IPS DF 6.9 (cell line): ENCODE measurements at regions not wholly inside any gene's neighbourhood (a gene's known extent, or its start where the extent isn't known, plus 50 kb on each side); places are given as distances from the start of the nearest gene placed in this dataset.
"Not testable (repeated sequence)": the region's sequence is repeated elsewhere in the genome, so short reads cannot be mapped to it uniquely, and the experiment has no call there.

Source experiments
- DNase-seq: peaks from one replicate; pipeline ENCODE4 v3.0.0-alpha.2; 2013; ENCODE audit warnings: low read depth, low spot score
- H3K27ac ChIP-seq: one replicate; pipeline ENCODE4 v1.5.1; 2013; ENCODE audit warnings: low read length, control low read depth
- H3K27me3 ChIP-seq: 2 replicates; pipeline ENCODE4 v1.6.1; 2013; ENCODE audit warnings: mild to moderate bottlenecking, low read length; ENCODE audit not compliant: control insufficient read depth, insufficient read depth
- H3K36me3 ChIP-seq: 2 replicates; pipeline ENCODE4 v1.6.1; 2013; ENCODE audit warnings: low read length; ENCODE audit not compliant: control insufficient read depth, insufficient read depth
- H3K4me1 ChIP-seq: 2 replicates; pipeline ENCODE4 v1.6.1; 2013; ENCODE audit warnings: low read length; ENCODE audit not compliant: control insufficient read depth, insufficient read depth
- H3K4me3 ChIP-seq: 2 replicates; pipeline ENCODE4 v1.5.1; 2013; ENCODE audit warnings: mild to moderate bottlenecking, low read length
- H3K9me3 ChIP-seq: 2 replicates; pipeline ENCODE4 v1.6.1; 2013; ENCODE audit warnings: low read length, inconsistent platforms; ENCODE audit not compliant: control insufficient read depth, insufficient read depth
- WGBS: extraction: QIAGEN DNeasy Blood & Tissue Kit; methylation state at CpG from one replicate; pipeline ENCODE4 v1.1.7; 2013; ENCODE audit warnings: mixed read lengths, missing lambda C conversion rate; ENCODE audit not compliant: insufficient read length, insufficient coverage; 5-methylcytosine and 5-hydroxymethylcytosine counted together

DNA sequence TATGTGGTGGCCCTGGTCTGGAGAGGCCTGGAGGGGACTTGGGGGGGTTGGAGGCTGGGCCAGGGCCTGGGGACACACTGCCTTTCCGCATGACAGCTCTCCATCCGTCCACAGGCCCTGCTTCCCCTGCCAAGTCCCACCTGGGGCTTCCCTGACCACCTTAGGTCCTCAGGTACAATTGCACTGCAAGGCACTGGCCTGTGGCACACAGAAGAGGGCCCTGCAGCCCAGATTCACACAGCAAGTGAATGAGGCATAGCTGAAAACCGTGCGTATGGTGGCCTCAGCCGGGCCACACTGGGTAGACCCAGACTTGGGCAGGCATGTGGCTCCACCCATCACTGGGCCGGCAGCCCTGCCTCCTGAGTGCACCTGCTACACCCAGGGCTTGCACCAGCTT, 114.2 kb downstream of the TNFRSF13B start:
- no CpG with 5 or more reads among the region's 6 CpGs for WGBS
- H3K4me1 ChIP-seq, H3K9me3 ChIP-seq, H3K36me3 ChIP-seq, DNase-seq, H3K27ac ChIP-seq, H3K4me3 ChIP-seq, H3K27me3 ChIP-seq: not testable (repeated sequence)

DNA sequence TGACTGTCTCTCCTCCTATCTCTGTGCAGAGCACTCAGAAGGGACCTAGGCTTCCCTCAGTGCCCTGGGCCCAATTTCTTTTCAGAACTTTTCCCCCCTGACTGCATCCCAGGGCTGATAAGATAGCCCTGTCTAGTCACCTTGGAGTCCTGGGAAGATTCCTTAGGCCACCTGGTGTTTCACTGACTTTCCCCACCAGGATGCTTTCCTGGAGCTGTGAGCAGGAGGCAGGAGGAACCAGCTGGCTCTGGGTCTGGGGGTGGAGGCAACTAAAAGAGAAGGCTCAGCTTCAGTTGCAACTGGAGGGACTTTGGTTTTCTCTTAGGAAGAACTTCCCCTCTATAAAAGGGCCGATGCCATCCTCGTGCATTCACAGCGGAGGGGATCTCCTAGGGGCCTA, 115.1 kb downstream of the TNFRSF13B start:
- not testable (repeated sequence) for H3K27ac ChIP-seq, H3K4me3 ChIP-seq, H3K9me3 ChIP-seq, DNase-seq, H3K4me1 ChIP-seq, H3K36me3 ChIP-seq, H3K27me3 ChIP-seq
- no CpG with 5 or more reads among the region's 3 CpGs for WGBS

DNA sequence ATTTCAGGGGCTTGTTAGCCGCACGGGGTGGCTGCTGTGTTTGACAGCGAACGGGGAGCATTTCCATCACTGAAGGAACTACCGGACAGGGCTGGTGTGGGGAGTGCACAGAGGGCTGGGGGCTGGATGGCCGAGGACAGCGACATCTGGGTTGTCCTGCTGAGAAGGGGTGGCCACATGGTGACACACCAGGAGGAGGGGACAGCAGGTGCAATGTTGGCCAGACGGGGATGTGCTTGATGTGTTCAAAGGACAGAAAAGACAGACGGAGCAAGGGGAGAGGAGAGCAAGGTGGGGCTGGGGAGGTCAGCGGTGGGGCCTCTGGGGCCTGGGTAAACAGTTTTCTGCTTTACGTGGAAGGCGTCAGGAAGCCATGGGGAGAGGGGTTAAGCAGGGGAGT, 115.7 kb downstream of the TNFRSF13B start:
- not testable (repeated sequence) for H3K4me3 ChIP-seq, H3K9me3 ChIP-seq, H3K4me1 ChIP-seq, DNase-seq, H3K27ac ChIP-seq, H3K27me3 ChIP-seq, H3K36me3 ChIP-seq
- WGBS, result no CpG with 5 or more reads among the region's 12 CpGs

DNA sequence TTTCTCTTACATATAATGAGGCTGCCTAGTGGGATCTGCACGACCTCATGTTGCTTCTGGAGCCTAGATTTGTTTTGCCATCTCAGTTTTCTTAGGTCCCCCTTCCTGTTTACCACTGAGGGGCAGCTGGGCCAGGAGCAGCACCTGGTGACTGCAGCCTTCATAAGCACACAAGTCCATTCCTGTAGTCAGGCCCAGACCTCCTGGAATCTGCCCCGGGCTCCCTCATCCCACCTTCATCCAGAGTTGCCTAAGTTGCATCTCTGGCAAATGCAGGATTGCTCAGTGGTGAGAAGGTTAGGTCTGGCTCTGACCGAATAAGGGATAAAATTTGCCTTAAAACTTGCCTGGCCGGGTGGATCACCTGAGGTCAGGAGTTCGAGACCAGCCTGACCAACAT, 117.3 kb downstream of the TNFRSF13B start:
- no CpG with 5 or more reads among the region's 5 CpGs for WGBS
- not testable (repeated sequence) for H3K9me3 ChIP-seq, H3K27ac ChIP-seq, H3K4me1 ChIP-seq, H3K27me3 ChIP-seq, H3K4me3 ChIP-seq, H3K36me3 ChIP-seq, DNase-seq

DNA sequence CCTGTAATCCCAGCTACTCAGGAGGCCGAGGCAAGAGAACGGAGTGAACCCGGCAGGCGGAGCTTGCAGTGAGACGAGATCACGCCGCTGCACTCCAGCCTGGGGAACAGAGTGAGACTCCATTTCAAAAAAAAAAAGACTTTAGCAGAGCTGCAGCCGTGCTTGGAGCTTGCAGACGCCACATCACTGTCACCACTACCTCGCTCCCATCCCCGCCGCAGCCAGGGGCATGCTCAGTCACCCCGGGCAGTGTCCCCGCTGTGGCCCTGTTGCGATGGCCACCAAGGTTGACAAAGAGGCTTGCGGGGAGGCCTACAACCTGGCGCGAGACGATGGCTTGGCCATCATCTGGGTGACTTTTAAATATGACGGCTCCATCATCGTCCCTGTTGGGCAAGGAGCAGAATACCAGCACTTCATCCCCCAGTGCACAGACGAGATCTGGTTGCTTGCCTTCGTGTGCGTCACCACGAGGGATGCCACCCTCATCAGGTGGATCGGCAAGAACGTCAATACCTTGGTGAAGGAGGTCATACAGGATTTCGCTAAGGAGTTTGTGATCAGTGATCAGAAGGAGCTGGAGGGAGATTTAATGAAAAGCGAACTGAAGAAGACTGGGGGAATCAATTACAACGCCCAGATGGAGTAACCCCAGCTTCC, 118.1 kb downstream of the TNFRSF13B start:
- no peak overlapping the region for H3K27ac ChIP-seq
- H3K9me3 ChIP-seq, result no peaks in the 10 kb centered on the region
- H3K27me3 ChIP-seq, result no peaks in the 10 kb centered on the region
- no peaks in the 10 kb centered on the region for H3K4me1 ChIP-seq
- no CpG with 5 or more reads among the region's 30 CpGs for WGBS
- no peak for DNase-seq
- no peaks in the 10 kb centered on the region for H3K36me3 ChIP-seq
- no peak overlapping the region for H3K4me3 ChIP-seq

DNA sequence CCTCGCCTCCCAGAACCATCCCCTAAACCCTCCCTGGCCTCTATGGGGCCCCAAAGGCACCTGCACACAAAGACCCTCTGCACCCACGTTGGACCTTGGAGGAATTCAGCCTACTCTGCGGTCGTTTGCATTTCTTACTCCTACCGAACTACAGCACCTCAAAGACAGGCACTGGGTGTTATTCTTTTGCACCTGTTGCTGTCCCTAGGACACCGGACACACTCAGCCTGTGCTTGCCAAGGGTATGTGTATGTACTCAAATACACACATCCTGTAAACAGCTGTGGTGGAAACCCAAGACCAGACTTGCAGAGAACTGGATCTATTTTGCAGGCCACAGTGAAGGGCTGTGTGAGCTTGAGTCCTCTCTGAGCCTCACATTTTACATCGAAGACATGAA, 122.1 kb downstream of the TNFRSF13B start:
- not testable (repeated sequence) for H3K36me3 ChIP-seq, H3K27me3 ChIP-seq
- no CpG with 5 or more reads among the region's 7 CpGs for WGBS

DNA sequence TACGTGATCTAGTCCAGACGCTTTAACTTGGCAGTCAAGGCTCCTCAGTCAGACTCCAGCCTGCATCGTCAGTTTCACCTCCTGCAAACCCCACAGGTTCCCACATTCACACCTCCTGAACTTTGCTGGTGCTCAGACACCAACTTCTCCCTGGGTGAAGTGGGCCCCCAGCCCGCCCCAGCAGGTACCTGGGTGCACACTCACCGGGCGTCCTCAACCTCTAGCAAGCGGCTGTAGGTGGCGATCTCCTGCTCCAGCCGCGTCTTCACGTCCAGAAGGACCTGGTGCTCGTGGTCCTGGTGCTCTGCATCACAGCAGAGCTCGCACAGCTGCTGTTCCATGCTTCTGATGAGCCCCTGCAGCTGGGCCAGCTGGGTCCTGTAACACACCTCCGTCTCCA, 122.9 kb downstream of the TNFRSF13B start:
- no CpG with 5 or more reads among the region's 14 CpGs for WGBS
- H3K9me3 ChIP-seq, H3K27ac ChIP-seq, DNase-seq, H3K36me3 ChIP-seq, H3K4me1 ChIP-seq, H3K27me3 ChIP-seq, H3K4me3 ChIP-seq: not testable (repeated sequence)

More for the DNA sequence above, 122.1 kb downstream of the TNFRSF13B start:
- not testable (repeated sequence) for H3K27ac ChIP-seq, H3K9me3 ChIP-seq, H3K4me3 ChIP-seq, H3K4me1 ChIP-seq, DNase-seq

DNA sequence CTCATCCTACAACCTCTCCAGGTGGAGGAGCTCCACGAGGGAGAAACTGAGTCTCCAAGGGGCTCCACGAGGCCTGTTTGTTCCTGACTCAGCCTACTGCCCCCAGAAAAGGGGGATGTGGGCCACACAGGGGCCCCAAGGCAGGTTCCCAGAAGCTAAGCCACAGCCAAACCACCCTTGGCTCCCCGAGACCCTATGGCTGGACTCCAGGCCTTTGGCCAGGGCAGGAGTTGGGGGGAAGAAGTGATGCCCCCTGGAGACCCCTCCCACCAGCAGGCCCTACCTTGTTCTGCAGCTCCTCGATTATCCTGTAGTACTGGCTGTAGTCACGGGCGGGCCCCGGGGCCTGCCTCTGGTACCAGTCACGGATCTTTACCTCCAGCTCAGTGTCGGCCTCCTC, 126.8 kb downstream of the TNFRSF13B start:
- H3K4me1 ChIP-seq, H3K27ac ChIP-seq, H3K36me3 ChIP-seq, H3K9me3 ChIP-seq, DNase-seq, H3K4me3 ChIP-seq, H3K27me3 ChIP-seq: not testable (repeated sequence)
- no CpG with 5 or more reads among the region's 9 CpGs for whole genome bisulfite sequencing

DNA sequence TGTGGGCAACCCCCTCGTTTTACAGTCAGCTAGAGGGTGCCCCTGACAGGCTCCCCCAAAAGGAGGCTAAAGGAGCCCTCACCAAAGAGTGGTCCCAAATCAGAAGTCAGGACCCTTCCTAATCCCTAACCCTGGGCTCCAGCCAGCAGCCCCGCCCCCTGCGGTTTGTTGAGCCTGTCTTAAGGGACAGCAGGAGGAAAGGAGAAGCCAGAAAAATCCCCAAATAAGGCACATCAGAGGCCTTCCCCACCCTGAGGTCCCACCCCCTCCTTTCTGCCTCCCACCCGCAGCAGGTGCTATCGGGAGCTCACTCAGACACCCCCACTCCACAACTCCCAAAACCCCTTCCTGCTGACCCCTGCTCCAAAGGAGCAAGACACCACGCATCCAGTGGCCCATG, 127.2 kb downstream of the TNFRSF13B start:
- not testable (repeated sequence) for H3K4me3 ChIP-seq, H3K27me3 ChIP-seq, H3K36me3 ChIP-seq, H3K27ac ChIP-seq, DNase-seq, H3K9me3 ChIP-seq, H3K4me1 ChIP-seq
- WGBS, result no CpG with 5 or more reads among the region's 6 CpGs

DNA sequence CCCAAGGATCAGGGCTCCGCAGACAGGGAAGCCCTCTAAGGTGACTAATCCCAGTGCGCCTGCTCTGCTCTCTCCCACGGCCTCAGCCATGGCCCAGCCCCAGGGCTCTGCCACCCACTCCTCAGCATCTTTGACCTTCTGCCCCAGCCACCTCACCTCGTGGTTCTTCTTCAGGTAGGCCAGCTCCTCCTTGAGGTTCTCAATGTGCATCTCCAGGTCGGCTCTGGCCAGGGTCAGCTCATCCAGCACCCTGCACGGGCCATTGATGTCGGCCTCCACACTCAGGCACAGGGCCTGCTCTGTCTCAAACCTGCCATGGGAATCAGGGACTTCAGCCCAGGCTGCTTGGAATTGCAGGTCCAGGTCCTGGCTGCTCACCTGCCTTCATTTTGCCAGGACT, 128.4 kb downstream of the TNFRSF13B start:
- not testable (repeated sequence) for H3K4me3 ChIP-seq, H3K9me3 ChIP-seq, DNase-seq, H3K36me3 ChIP-seq, H3K27ac ChIP-seq, H3K4me1 ChIP-seq, H3K27me3 ChIP-seq
- WGBS, result no CpG with 5 or more reads among the region's 7 CpGs

DNA sequence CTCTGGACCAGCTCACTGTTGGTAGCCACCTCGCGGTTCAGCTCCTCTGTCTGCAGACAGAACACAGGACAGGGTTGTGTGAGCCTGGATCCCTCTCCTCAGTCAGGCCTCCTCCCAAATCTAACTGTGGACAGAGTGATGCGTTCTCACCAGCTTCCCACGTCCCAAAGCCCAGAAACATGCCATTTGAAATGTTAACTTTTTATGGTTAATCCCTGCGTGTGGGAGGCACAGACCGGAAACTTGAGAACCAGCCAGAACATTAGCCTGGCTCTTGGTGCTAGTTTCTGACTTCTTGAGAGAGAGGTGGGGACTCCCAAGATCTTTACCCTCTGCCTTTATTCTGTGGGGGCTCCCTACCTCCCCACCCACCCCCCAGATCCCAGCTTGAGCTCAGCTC, 129.6 kb downstream of the TNFRSF13B start:
- H3K36me3 ChIP-seq, H3K4me3 ChIP-seq, H3K27ac ChIP-seq, H3K9me3 ChIP-seq, DNase-seq, H3K4me1 ChIP-seq, H3K27me3 ChIP-seq: not testable (repeated sequence)
- WGBS, result no CpG with 5 or more reads among the region's 6 CpGs
